ENCODE measurements at regions not wholly inside any gene's neighbourhood (a gene's known extent, or its start where the extent isn't known, plus 50 kb on each side); places are given as distances from the start of the nearest gene placed in this dataset.

DNA sequence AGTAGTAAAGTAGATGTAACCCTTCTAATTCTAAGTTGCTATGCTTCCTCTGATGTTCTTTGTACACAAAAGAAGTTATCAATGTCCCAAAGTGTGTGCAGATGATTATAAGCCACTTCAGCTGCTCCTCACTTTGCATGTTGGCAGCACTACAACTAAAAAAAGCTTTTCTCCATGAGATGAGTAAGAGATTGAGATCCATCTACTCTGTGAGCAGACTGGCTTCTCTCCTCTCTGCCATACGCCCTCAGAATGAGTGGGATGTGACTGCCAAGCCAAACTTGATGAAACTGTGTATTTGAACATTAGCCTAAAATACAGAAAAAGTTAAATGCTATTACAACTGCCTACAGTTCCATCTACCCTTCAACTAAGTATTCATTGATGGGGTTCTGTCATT, 102.9 kb upstream of the ETV1 start:
- Histone ChIP-seq H3K36me3 (ENCODE audit: control insufficient read depth in 2 of 2, extremely low read depth in 1 of 2, insufficient read depth in 2 of 2, low read length in 2 of 2) (no peaks in the 10 kb centered on the region), H3K9me3 (replicated peaks; ENCODE audit: control insufficient read depth, insufficient read depth, low read length) (no peaks in the 10 kb centered on the region), H4K20me1 (replicated peaks; ENCODE audit: control insufficient read depth, extremely low read depth, insufficient read depth, low read length) (no peaks in the 10 kb centered on the region), H3K4me3 (replicated peaks in 1 of 3; ENCODE audit: insufficient read depth in 1 of 3, low read depth in 1 of 3, low read length in 3 of 3) (no peak overlapping the region), H3K27me3 (ENCODE audit: control insufficient read depth in 2 of 2, insufficient read depth in 2 of 2, low read length in 2 of 2) (no peaks in the 10 kb centered on the region), H2AFZ (ENCODE audit: low read depth, low read length) (no peak overlapping the region), H3K9ac (replicated peaks; ENCODE audit: extremely low read depth, insufficient read depth, low read length) (no peak overlapping the region), H3K4me1 (ENCODE audit: control insufficient read depth, extremely low read depth, insufficient read depth, low read length) (no peaks in the 10 kb centered on the region), H3K79me2 (ENCODE audit: control insufficient read depth, insufficient read depth, low read length) (no peaks in the 10 kb centered on the region), H3K27ac (ENCODE audit: insufficient read depth, low read depth, low read length) (no peak overlapping the region), H3K9me1 (replicated peaks; ENCODE audit: control insufficient read depth, extremely low read depth, insufficient read depth, low read length) (no peaks in the 10 kb centered on the region), H3K4me2 (ENCODE audit: insufficient read depth, low read length) (no peak overlapping the region)
- FAIRE-seq (no peak), DNase-seq (ENCODE audit: low read depth, low spot score) (no peak)
- intact Hi-C loops (cut with micrococcal nuclease) = no loop called here
- POLR2A ChIA-PET = no interaction called here
- TF ChIP-seq MYC (IDR thresholded peaks at IDR 0.05; ENCODE audit: low read depth, low read length) (no peak), JUN (IDR thresholded peaks at IDR 0.05; ENCODE audit: borderline replicate concordance, insufficient read depth, insufficient read length, low read depth) (no peak), POLR2AphosphoS5 (IDR thresholded peaks at IDR 0.05; ENCODE audit: insufficient read depth, low read depth, low read length) (no peak), POLR2A (IDR thresholded peaks at IDR 0.05; ENCODE audit: low read depth, low read length) (no peak), FOS (IDR thresholded peaks at IDR 0.05; ENCODE audit: borderline replicate concordance, insufficient read depth, low read length) (no peak), GATA2 (IDR thresholded peaks at IDR 0.05; ENCODE audit: insufficient read depth, insufficient read length, low read depth, low read length) (no peak)
- TF ChIP-seq, protein P1, sequence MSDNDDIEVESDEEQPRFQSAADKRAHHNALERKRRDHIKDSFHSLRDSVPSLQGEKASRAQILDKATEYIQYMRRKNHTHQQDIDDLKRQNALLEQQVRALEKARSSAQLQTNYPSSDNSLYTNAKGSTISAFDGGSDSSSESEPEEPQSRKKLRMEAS (IDR thresholded peaks at IDR 0.05; ENCODE audit: insufficient read depth, insufficient read length) = no peak
- TF ChIP-seq, protein P2, sequence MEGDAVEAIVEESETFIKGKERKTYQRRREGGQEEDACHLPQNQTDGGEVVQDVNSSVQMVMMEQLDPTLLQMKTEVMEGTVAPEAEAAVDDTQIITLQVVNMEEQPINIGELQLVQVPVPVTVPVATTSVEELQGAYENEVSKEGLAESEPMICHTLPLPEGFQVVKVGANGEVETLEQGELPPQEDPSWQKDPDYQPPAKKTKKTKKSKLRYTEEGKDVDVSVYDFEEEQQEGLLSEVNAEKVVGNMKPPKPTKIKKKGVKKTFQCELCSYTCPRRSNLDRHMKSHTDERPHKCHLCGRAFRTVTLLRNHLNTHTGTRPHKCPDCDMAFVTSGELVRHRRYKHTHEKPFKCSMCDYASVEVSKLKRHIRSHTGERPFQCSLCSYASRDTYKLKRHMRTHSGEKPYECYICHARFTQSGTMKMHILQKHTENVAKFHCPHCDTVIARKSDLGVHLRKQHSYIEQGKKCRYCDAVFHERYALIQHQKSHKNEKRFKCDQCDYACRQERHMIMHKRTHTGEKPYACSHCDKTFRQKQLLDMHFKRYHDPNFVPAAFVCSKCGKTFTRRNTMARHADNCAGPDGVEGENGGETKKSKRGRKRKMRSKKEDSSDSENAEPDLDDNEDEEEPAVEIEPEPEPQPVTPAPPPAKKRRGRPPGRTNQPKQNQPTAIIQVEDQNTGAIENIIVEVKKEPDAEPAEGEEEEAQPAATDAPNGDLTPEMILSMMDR (IDR thresholded peaks at IDR 0.05; ENCODE audit: extremely low read depth in 1 of 2, insufficient read depth in 1 of 2, low read depth in 1 of 2, low read length in 2 of 2) = no peak
- no TSS peak for BruUV-seq (replicated peaks)
- dilution Hi-C loops (cut with MboI; ENCODE audit: extremely low pct_ligation_motif_present, low sequenced_read_pairs) = no loop called here
- CTCF ChIA-PET = no interaction called here

Measured in endothelial cell of umbilical vein (primary cell).